GM12891 (cell line): ENCODE measurements at regions not wholly inside any gene's neighbourhood (a gene's known extent, or its start where the extent isn't known, plus 50 kb on each side); places are given as distances from the start of the nearest gene placed in this dataset.

ENCODE experiments used
- PAX5 ChIP-seq: IDR thresholded peaks from 2 replicates; pipeline ENCODE4 v1.6.1; 2011; ENCODE audit warnings: low read length, moderate library complexity, mild to moderate bottlenecking; ENCODE audit not compliant: insufficient read depth, severe bottlenecking
- POLR2A ChIP-seq: IDR thresholded peaks from 2 replicates; pipeline ENCODE4 v1.6.1; 2011; ENCODE audit warnings: low read depth, low read length, control low read depth
- POLR2AphosphoS5 ChIP-seq: IDR thresholded peaks from 2 replicates; pipeline ENCODE4 v1.6.1; 2011; ENCODE audit warnings: low read depth, low read length, control low read depth
- SPI1 ChIP-seq: IDR thresholded peaks from 2 replicates; pipeline ENCODE4 v1.6.1; 2011; ENCODE audit warnings: low read depth, low read length, control low read depth
- TAF1 ChIP-seq: IDR thresholded peaks from 2 replicates; pipeline ENCODE4 v1.6.1; 2011; ENCODE audit warnings: low read depth, low read length, control low read depth

- TF ChIP-seq POLR2A (no peak), POLR2AphosphoS5 (no peak), SPI1 (no peak), TAF1 (no peak), PAX5 (no peak)
Observed at GRCh38 chr18:65942104-65942503, 191.3 kb downstream of the CDH7 start.
